Right cardiac atrium (tissue), 5 donors: ENCODE measurements at regions not wholly inside any gene's neighbourhood (a gene's known extent, or its start where the extent isn't known, plus 50 kb on each side); places are given as distances from the start of the nearest gene placed in this dataset.
"Not testable (repeated sequence)": the region's sequence is repeated elsewhere in the genome, so short reads cannot be mapped to it uniquely, and the experiment has no call there.

Experiments
- ATAC-seq, 2 donors: fragments of 200-7000 bp; cut with Tn5 transposase; one replicate each; pipeline versions ENCODE4 v1.8.0 to v1.9.1; 2020; ENCODE audit warnings: moderate library complexity in 2 of 2, mild to moderate bottlenecking in 1 of 2
- DNase-seq, 3 donors: peaks; one replicate each; pipeline ENCODE4 v3.0.0-alpha.2; 2020
- H3K27ac ChIP-seq: one replicate; pipeline ENCODE4 v1.5.1; 2013; ENCODE audit warnings: mild to moderate bottlenecking, low read length, control low read depth, moderate library complexity
- H3K27me3 ChIP-seq: one replicate; pipeline ENCODE4 v1.6.1; 2013; ENCODE audit not compliant: control insufficient read depth, insufficient read depth
- H3K4me1 ChIP-seq: one replicate; pipeline ENCODE4 v1.6.1; 2013; ENCODE audit warnings: low read length; ENCODE audit not compliant: control insufficient read depth, insufficient read depth
- H3K4me3 ChIP-seq: one replicate; pipeline ENCODE4 v1.5.1; 2013; ENCODE audit warnings: low read length, control low read depth
- H3K9me3 ChIP-seq: one replicate; pipeline ENCODE4 v1.6.1; 2013; ENCODE audit warnings: low read length; ENCODE audit not compliant: control insufficient read depth
- WGBS: extraction: QIAGEN DNeasy Blood & Tissue Kit; methylation state at CpG from one replicate; pipeline ENCODE4 v1.1.7; 2013; 5-methylcytosine and 5-hydroxymethylcytosine counted together
- intact Hi-C, 4 donors: fragments of 100-400 bp; cut with DNase I; formaldehyde crosslinking; loops; one replicate each; pipeline versions ENCODE4 v1.11.0 to v1.14.0; 2022 to 2023
- donor health status: healthy with polysubstance abuse.
- donor health status: DM: no; HTN: yes; CAD: no.
- donor health status: DM: no; HTN: no; CAD: no.
- donor health status: DM: no; HTN: yes; CAD: no; lungs with severe emphysema.
- donor health status: DM: yes; HTN: yes; CAD: no.

GRCh38 chr5:163950248-163950647 is 444.8 kb downstream of the MAT2B start:
- ATAC-seq (no peak), DNase-seq (no peak)
- no peak overlapping the region for H3K4me3 ChIP-seq
- 64% methylated on average over 3 of the region's 3 CpGs for WGBS
- H3K9me3 ChIP-seq = no peaks in the 10 kb centered on the region
- no peaks in the 10 kb centered on the region for H3K27me3 ChIP-seq
- no peak overlapping the region for H3K27ac ChIP-seq
- intact Hi-C loops = no loop called here
- H3K4me1 ChIP-seq = no peaks in the 10 kb centered on the region

DNA sequence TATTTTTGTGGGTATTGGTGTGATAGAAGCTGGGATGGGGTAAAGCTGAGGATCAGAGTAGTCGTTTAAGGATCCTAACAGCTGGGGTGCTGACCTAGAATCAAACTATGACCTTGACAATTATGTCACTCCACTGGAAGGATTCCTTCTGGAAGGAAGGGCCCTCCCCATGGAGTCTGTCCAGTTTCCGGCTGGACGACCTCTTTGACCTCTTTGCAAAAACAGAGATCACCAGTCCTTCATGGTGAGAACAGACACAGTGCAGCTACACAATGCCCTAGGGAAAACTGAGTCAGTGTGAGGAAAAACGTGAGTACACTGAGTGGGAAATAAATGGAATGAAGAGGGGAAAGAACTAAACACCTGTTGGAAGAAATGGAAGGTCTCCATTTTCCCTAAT is 445.6 kb downstream of the MAT2B start:
- ATAC-seq (peak in 1 of 2 donors; percentile 25), DNase-seq (no peak)
- Histone ChIP-seq H3K27ac (no peak overlapping the region), H3K4me1 (no peaks in the 10 kb centered on the region), H3K9me3 (no peaks in the 10 kb centered on the region), H3K27me3 (no peaks in the 10 kb centered on the region), H3K4me3 (no peak overlapping the region)
- WGBS = 31% methylated on average over 4 of the region's 4 CpGs
- intact Hi-C loops = no loop called here

DNA sequence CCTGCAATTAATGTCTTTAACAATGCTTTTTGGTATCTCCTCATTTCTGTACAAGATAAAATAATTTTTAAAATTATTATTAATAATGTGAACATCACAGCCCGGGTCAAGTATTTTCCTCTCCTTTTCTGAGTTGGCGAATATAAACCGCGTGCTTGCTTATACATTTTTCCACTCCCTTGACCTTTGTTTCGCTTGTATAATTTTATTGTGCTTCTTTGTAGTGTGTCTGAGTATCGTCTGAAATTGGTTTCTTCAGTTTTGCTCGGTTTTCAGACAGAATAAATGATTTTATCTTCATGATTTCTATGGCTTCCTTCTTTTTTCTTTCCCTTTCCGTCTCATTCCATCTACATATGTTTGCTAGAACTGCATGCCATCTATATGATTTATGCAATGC is 448.5 kb downstream of the MAT2B start:
- ATAC-seq (no peak), DNase-seq (no peak)
- H3K27ac ChIP-seq = no peak overlapping the region
- H3K4me1 ChIP-seq = no peaks in the 10 kb centered on the region
- no peaks in the 10 kb centered on the region for H3K9me3 ChIP-seq
- no peaks in the 10 kb centered on the region for H3K27me3 ChIP-seq
- H3K4me3 ChIP-seq = no peak overlapping the region
- intact Hi-C loops = no loop called here
- WGBS = 70% methylated on average over 8 of the region's 8 CpGs

DNA sequence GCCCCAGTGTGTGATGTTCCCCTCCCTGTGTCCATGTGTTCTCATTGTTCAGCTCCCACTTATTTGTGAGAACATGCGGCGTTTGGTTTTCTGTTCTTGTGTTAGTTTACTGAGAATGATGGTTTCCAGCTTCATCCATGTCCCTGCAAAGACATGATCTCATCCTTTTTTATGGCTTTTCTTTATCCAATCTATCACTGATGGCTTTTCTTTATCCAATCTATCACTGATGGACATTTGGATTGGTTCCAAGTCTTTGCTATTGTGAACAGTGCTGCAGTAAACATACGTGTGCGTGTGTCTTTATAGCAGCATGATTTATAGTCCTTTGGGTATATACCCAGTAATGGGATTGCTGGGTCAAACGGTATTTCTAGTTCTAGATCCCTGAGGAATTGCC is 455.8 kb downstream of the MAT2B start:
- DNase-seq, intact Hi-C loops: not testable (repeated sequence)

GRCh38 chr5:163963881-163964280 is 458.5 kb downstream of the MAT2B start:
- H3K4me3 ChIP-seq = no peak overlapping the region
- DNase-seq (no peak), ATAC-seq (no peak)
- H3K27ac ChIP-seq = no peak overlapping the region
- no peaks in the 10 kb centered on the region for H3K4me1 ChIP-seq
- 84% methylated on average over 9 of the region's 9 CpGs for WGBS
- H3K27me3 ChIP-seq = no peaks in the 10 kb centered on the region
- H3K9me3 ChIP-seq = no peaks in the 10 kb centered on the region
- intact Hi-C loops = no loop called here

More for the DNA sequence above, 455.8 kb downstream of the MAT2B start:
- not testable (repeated sequence) for H3K4me3 ChIP-seq, ATAC-seq, H3K27ac ChIP-seq, H3K4me1 ChIP-seq, H3K9me3 ChIP-seq, H3K27me3 ChIP-seq
- WGBS = 91% methylated on average over 5 of the region's 5 CpGs

DNA sequence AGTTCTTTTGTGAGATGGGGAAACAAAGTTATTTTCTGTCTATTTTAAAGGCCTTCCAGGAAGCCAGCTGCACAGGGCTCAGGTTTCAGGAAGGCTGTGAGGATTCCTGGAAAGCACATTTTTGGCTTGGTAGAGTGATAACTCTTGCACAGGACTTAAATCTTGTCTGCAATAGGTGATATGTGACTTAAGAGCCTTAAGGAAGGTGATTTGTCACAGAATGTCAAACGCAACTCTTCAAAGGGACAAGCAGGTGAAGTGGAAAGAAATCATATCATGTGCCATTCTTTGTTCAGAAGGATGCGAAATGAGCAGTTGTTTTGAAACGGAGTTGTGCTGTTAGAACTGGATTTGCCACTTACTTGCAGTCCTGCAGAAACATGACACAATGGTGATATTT is 459.3 kb downstream of the MAT2B start:
- H3K4me1 ChIP-seq = no peaks in the 10 kb centered on the region
- no peak overlapping the region for H3K4me3 ChIP-seq
- no peak for DNase-seq
- no peaks in the 10 kb centered on the region for H3K27me3 ChIP-seq
- intact Hi-C loops = no loop called here
- no peak for ATAC-seq
- no peak overlapping the region for H3K27ac ChIP-seq
- no peaks in the 10 kb centered on the region for H3K9me3 ChIP-seq
- WGBS = 63% methylated on average over 3 of the region's 3 CpGs

- intact Hi-C loops = no loop called here
- Histone ChIP-seq H3K4me3 (no peak overlapping the region), H3K27ac (no peak overlapping the region), H3K4me1 (no peaks in the 10 kb centered on the region), H3K9me3 (no peaks in the 10 kb centered on the region), H3K27me3 (no peaks in the 10 kb centered on the region)
- ATAC-seq (no peak), DNase-seq (no peak)
- 75% methylated on average over 1 of the region's 1 CpG for WGBS
Observed at GRCh38 chr5:163967268-163967667, 461.8 kb downstream of the MAT2B start.

DNA sequence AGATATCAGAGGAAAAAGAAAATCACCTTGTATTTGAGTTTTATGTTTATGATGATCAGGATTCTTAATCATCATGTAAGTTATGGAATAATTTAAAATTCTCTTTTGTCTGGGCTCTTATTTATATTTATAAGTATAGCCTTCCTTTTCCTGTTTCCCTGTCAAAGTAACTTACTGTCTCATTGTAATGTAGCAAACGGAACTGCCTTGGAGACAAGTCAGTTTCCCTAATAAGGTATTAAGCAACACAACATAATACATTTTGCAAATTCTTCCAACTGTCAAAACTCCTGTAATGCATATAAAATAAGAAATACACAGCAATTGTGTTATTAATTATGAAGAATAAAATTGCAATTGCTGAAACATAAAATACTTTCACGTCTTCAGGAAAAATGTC is 463.2 kb downstream of the MAT2B start:
- Histone ChIP-seq H3K4me1 (no peaks in the 10 kb centered on the region), H3K4me3 (no peak overlapping the region), H3K9me3 (no peaks in the 10 kb centered on the region), H3K27ac (no peak overlapping the region), H3K27me3 (no peaks in the 10 kb centered on the region)
- WGBS = 43% methylated on average over 2 of the region's 2 CpGs
- ATAC-seq (no peak), DNase-seq (no peak)
- intact Hi-C loops = no loop called here

DNA sequence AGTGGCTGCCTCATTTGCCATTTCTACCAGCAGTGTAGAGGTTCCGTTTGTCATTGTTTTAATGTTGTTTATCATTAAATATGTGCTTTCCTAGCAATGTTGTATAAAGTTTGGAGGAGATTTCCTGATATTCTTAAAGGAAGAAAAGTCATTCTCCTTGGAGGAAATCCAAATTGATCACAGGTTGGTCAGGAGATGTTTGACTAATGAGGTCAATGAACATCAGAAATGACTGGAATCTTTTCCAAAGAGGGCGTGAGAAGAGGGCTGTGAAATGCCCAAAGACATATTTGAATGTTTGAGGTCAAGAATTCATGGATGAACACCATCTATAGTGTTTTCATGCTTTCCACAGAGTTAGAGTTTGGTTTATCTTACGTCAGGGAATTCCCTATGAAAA is 471.3 kb downstream of the MAT2B start:
- DNase-seq = no peak
- no peak for ATAC-seq
- WGBS = 67% methylated on average over 3 of the region's 3 CpGs
- Histone ChIP-seq H3K4me3 (no peak overlapping the region), H3K27me3 (no peaks in the 10 kb centered on the region), H3K9me3 (no peaks in the 10 kb centered on the region), H3K4me1 (no peaks in the 10 kb centered on the region), H3K27ac (no peak overlapping the region)
- intact Hi-C loops = no loop called here

DNA sequence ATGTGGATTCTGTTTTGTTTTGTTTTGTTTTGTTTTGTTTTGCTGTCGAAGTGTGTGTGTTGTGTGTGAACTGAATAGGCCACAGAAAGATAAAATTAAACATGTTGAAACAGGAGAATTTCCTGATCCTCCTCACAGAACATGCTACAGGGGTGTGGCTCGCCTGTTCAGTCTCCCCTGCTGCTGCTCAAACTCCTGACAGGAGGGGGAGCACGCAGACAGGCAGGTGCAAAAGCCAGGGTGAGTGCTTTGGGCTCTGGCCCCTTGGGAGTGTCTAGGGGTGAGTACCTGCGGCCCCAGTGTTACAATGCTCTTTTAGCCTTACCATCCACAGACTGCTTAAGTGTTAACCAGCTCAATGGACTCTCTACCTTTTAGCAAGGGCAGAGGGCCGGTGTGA is 473.5 kb downstream of the MAT2B start:
- DNase-seq = no peak
- ATAC-seq = no peak
- intact Hi-C loops = no loop called here
- H3K27me3 ChIP-seq = no peaks in the 10 kb centered on the region
- no peaks in the 10 kb centered on the region for H3K4me1 ChIP-seq
- WGBS = 51% methylated on average over 5 of the region's 5 CpGs
- no peak overlapping the region for H3K4me3 ChIP-seq
- H3K9me3 ChIP-seq = no peaks in the 10 kb centered on the region
- H3K27ac ChIP-seq = no peak overlapping the region

- Histone ChIP-seq H3K9me3 (no peaks in the 10 kb centered on the region), H3K4me3 (no peak overlapping the region), H3K4me1 (no peaks in the 10 kb centered on the region), H3K27ac (no peak overlapping the region), H3K27me3 (no peaks in the 10 kb centered on the region)
- no peak for DNase-seq
- no peak for ATAC-seq
- 66% methylated on average over 4 of the region's 4 CpGs for WGBS
- intact Hi-C loops = no loop called here
Observed at GRCh38 chr5:163988566-163988965, 483.1 kb downstream of the MAT2B start.

DNA sequence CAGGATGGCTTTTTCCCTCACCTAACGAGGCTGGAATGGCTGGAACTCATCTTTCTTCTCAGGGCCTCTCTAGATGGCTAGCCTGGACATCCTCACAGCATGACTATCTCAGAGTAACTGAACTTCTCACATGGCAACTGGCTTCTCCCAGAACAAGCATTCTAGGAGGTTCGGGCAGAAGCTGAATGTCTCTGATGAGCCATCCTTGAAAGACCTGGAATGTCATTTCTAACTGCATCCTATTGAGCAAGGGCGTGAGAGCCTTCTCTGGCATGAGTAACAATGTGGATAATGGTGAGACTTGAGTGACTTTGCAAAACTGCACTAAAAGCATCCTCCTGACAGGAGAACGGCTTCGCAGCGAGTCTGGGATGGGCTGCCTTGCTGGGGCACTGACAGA is 487.7 kb downstream of the MAT2B start:
- ATAC-seq = no peak
- H3K27me3 ChIP-seq = no peaks in the 10 kb centered on the region
- no peaks in the 10 kb centered on the region for H3K4me1 ChIP-seq
- DNase-seq = no peak
- H3K4me3 ChIP-seq = no peak overlapping the region
- intact Hi-C loops = no loop called here
- no peaks in the 10 kb centered on the region for H3K9me3 ChIP-seq
- H3K27ac ChIP-seq = no peak overlapping the region
- WGBS = 76% methylated on average over 6 of the region's 6 CpGs
